Smooth muscle cell (in vitro differentiated cells): ENCODE measurements at regions not wholly inside any gene's neighbourhood (a gene's known extent, or its start where the extent isn't known, plus 50 kb on each side); places are given as distances from the start of the nearest gene placed in this dataset.

Experiments used
- DNase-seq: peaks from one replicate; lab custom pipeline; 2025; ENCODE audit not compliant: unreplicated experiment; lab: John Stamatoyannopoulos, UW
- H2AFZ ChIP-seq: fragments of 200-600 bp; sonication (generic); 2 replicates; pipeline ENCODE4 v1.6.0; 2016; ENCODE audit warnings: antibody characterized with exemption, low read depth, mild to moderate bottlenecking
- H3F3A ChIP-seq: fragments of 200-600 bp; sonication (generic); 2 replicates; pipeline ENCODE4 v1.6.0; 2017; ENCODE audit warnings: antibody characterized with exemption, low read depth
- H3K27ac ChIP-seq: fragments of 200-600 bp; sonication (generic); 2 replicates; pipeline ENCODE4 v1.5.1; 2016; ENCODE audit warnings: low read depth, mild to moderate bottlenecking
- H3K27me3 ChIP-seq: fragments of 200-600 bp; sonication (generic); 2 replicates; pipeline ENCODE4 v1.6.1; 2016; ENCODE audit warnings: low read depth, mild to moderate bottlenecking
- H3K36me3 ChIP-seq: fragments of 200-600 bp; sonication (generic); 2 replicates; pipeline ENCODE4 v1.5.1; 2016; ENCODE audit warnings: low read depth
- H3K4me1 ChIP-seq: fragments of 200-600 bp; sonication (generic); 2 replicates; pipeline ENCODE4 v1.5.1; 2016; ENCODE audit warnings: low read depth
- H3K4me2 ChIP-seq: fragments of 200-600 bp; sonication (generic); 2 replicates; pipeline ENCODE4 v1.6.0; 2016; ENCODE audit warnings: mild to moderate bottlenecking
- H3K4me3 ChIP-seq: fragments of 200-600 bp; sonication (generic); 2 replicates; pipeline ENCODE4 v1.5.1; 2016; ENCODE audit warnings: mild to moderate bottlenecking
- H3K79me2 ChIP-seq: fragments of 200-600 bp; sonication (generic); 2 replicates; pipeline ENCODE4 v1.6.0; 2016; ENCODE audit warnings: low read depth, mild to moderate bottlenecking
- H3K9ac ChIP-seq: fragments of 200-600 bp; sonication (generic); 2 replicates; pipeline ENCODE4 v1.6.0; 2016; ENCODE audit warnings: low read depth
- H3K9me3 ChIP-seq: fragments of 200-600 bp; sonication (generic); replicated peaks from 2 replicates; pipeline ENCODE4 v1.5.1; 2016; ENCODE audit warnings: low read depth
- H4K20me1 ChIP-seq: fragments of 200-600 bp; sonication (generic); 2 replicates; pipeline ENCODE4 v1.6.0; 2016; ENCODE audit warnings: low read depth
- WGBS: methylation state at CpG from one replicate; pipeline ENCODE4 v1.1.7; 2016; ENCODE audit warnings: low lambda C conversion rate; 5-methylcytosine and 5-hydroxymethylcytosine counted together
- TF ChIP-seq, protein P1 (sequence below): fragments of 200-600 bp; sonication (generic); IDR thresholded peaks from 2 replicates; pipeline ENCODE4 v1.5.1; 2017; ENCODE audit warnings: borderline replicate concordance, mild to moderate bottlenecking, antibody characterized with exemption; ENCODE audit not compliant: insufficient read depth, poor library complexity, severe bottlenecking

DNA sequence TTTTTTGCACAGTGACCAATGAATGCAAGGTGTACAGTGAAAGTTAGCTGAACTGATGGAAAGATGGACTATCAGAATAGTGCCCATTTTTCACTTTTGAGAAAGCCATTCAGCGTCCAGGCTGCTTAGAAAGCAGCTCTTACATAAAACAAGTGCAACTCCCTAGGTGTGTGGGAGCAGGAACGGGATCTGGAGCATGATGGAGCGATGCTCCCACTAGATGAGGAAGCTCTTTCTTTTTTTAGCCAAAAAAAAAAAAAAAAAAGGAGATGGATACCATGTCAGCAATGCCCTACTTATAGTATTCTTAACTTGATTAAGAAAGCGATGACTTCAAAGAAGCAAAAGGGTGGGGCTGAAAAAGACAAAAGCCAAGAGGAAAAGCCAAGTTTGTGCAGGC lies 925.5 kb downstream of the GATA3 start:
- Histone ChIP-seq H3K27me3 (no peaks in the 10 kb centered on the region), H3K9ac (no peak overlapping the region), H3K9me3 (no peaks in the 10 kb centered on the region), H3K4me3 (no peak overlapping the region), H3K36me3 (no peaks in the 10 kb centered on the region), H3F3A (no peaks in the 10 kb centered on the region), H2AFZ (no peak overlapping the region), H3K79me2 (no peaks in the 10 kb centered on the region), H3K4me1 (no peaks in the 10 kb centered on the region), H3K4me2 (no peak overlapping the region), H4K20me1 (no peaks in the 10 kb centered on the region), H3K27ac (no peak overlapping the region)
- WGBS, result 80% methylated on average over 4 of the region's 4 CpGs
- no peak for DNase-seq
- TF ChIP-seq, protein P1, sequence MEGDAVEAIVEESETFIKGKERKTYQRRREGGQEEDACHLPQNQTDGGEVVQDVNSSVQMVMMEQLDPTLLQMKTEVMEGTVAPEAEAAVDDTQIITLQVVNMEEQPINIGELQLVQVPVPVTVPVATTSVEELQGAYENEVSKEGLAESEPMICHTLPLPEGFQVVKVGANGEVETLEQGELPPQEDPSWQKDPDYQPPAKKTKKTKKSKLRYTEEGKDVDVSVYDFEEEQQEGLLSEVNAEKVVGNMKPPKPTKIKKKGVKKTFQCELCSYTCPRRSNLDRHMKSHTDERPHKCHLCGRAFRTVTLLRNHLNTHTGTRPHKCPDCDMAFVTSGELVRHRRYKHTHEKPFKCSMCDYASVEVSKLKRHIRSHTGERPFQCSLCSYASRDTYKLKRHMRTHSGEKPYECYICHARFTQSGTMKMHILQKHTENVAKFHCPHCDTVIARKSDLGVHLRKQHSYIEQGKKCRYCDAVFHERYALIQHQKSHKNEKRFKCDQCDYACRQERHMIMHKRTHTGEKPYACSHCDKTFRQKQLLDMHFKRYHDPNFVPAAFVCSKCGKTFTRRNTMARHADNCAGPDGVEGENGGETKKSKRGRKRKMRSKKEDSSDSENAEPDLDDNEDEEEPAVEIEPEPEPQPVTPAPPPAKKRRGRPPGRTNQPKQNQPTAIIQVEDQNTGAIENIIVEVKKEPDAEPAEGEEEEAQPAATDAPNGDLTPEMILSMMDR, result no peak

DNA sequence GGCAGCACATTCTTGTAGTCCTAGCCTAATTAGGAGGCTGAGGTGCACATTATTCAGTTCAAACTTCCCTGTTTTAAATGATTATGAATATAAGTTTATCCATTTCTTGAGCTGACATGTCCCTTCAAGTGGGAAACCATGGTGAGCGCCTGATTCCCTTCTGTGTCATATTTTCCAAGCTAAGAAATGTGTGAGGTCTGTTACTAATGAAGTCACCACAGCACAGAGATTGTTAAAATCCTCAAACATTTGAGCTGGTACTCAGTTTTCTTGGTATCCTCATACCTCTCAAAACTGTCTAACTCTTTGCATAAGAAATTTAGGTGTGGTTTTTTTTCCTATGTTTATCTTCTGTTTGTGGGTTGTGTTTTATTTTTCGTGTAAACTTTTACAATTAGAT lies 926.8 kb downstream of the GATA3 start:
- Histone ChIP-seq H3K27ac (no peak overlapping the region), H3K4me3 (no peak overlapping the region), H3K9me3 (no peaks in the 10 kb centered on the region), H4K20me1 (no peaks in the 10 kb centered on the region), H3K36me3 (no peaks in the 10 kb centered on the region), H2AFZ (no peak overlapping the region), H3K27me3 (no peaks in the 10 kb centered on the region), H3K9ac (no peak overlapping the region), H3K79me2 (no peaks in the 10 kb centered on the region), H3K4me1 (no peaks in the 10 kb centered on the region), H3K4me2 (no peak overlapping the region), H3F3A (no peaks in the 10 kb centered on the region)
- TF ChIP-seq, protein P1, result no peak
- 64% methylated on average over 2 of the region's 2 CpGs for WGBS
- DNase-seq, result no peak

DNA sequence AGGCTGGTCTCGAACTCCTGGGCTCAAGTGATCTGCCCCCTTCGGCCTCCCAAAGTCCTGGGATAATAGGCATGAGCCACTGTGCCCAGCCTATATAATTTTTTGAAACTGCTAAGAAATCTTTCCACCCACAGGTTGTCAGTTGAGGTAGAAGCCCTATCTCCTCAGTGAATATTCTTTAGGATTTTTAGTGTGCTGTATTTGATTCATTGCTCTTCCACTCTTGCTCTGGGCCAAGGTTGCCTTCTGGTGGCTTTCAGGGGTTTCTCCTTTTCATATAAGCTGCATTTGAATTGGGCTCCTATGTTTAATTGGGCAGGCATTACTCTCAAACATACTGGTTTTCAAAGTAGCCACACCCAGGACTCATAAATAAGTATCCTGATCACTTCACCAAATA lies 931.2 kb downstream of the GATA3 start:
- H3K36me3 ChIP-seq, result no peaks in the 10 kb centered on the region
- H3K27me3 ChIP-seq, result no peaks in the 10 kb centered on the region
- no peaks in the 10 kb centered on the region for H3K79me2 ChIP-seq
- H4K20me1 ChIP-seq, result no peaks in the 10 kb centered on the region
- no peak for DNase-seq
- no peak overlapping the region for H2AFZ ChIP-seq
- 94% methylated on average over 2 of the region's 2 CpGs for WGBS
- H3K4me2 ChIP-seq, result no peak overlapping the region
- H3K4me3 ChIP-seq, result no peak overlapping the region
- H3K4me1 ChIP-seq, result no peaks in the 10 kb centered on the region
- no peak overlapping the region for H3K27ac ChIP-seq
- TF ChIP-seq, protein P1, result no peak
- no peak overlapping the region for H3K9ac ChIP-seq
- no peaks in the 10 kb centered on the region for H3F3A ChIP-seq
- no peaks in the 10 kb centered on the region for H3K9me3 ChIP-seq

DNA sequence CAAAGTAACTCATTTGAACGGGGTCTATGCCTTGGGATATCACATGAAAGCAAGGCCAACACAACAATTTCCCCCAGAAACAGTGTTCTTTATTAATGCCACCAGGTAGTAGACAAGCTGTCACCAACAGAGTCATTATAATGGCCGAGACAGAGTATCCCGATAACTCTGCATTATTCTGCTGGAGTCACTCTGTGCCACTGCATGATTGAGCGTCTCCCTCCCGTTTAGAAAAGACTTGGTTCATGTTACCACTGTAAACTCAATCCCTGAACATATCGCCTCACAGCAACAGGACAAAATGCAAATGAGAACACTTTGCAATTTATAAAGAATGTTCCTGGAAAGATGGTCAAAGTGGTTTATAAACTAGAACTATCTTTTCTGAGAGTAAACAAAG lies 932.5 kb downstream of the GATA3 start:
- H3F3A ChIP-seq, result no peaks in the 10 kb centered on the region
- H3K9me3 ChIP-seq, result no peaks in the 10 kb centered on the region
- no peak overlapping the region for H2AFZ ChIP-seq
- TF ChIP-seq, protein P1, result no peak
- no peak overlapping the region for H3K4me2 ChIP-seq
- H4K20me1 ChIP-seq, result no peaks in the 10 kb centered on the region
- no peaks in the 10 kb centered on the region for H3K4me1 ChIP-seq
- no peaks in the 10 kb centered on the region for H3K79me2 ChIP-seq
- 92% methylated on average over 6 of the region's 6 CpGs for WGBS
- no peak overlapping the region for H3K27ac ChIP-seq
- H3K9ac ChIP-seq, result no peak overlapping the region
- DNase-seq, result no peak
- no peak overlapping the region for H3K4me3 ChIP-seq
- H3K36me3 ChIP-seq, result no peaks in the 10 kb centered on the region
- no peaks in the 10 kb centered on the region for H3K27me3 ChIP-seq
